Colonic mucosa (tissue), 4 donors: ENCODE measurements at regions not wholly inside any gene's neighbourhood (a gene's known extent, or its start where the extent isn't known, plus 50 kb on each side); places are given as distances from the start of the nearest gene placed in this dataset.

ENCODE experiments used
- DNase-seq: peaks from one replicate; pipeline ENCODE4 v3.0.0-alpha.2; 2020
- H3K27ac ChIP-seq: fragments of 200-600 bp; one replicate; pipeline ENCODE4 v1.8.0; 2021
- H3K27me3 ChIP-seq: fragments of 200-600 bp; one replicate; pipeline ENCODE4 v1.8.0; 2021
- H3K36me3 ChIP-seq: fragments of 200-600 bp; one replicate; pipeline ENCODE4 v1.8.0; 2021
- H3K4me1 ChIP-seq: fragments of 200-600 bp; one replicate; pipeline ENCODE4 v1.8.0; 2021; ENCODE audit warnings: mild to moderate bottlenecking
- H3K4me3 ChIP-seq: fragments of 200-600 bp; one replicate; pipeline ENCODE4 v1.8.0; 2021
- H3K9ac ChIP-seq, 2 donors: one replicate each; pipeline ENCODE4 v1.7.0; 2013; ENCODE audit warnings: control low read depth in 2 of 2, low read depth in 2 of 2, low read length in 2 of 2
- H3K9me3 ChIP-seq: fragments of 200-600 bp; one replicate; pipeline ENCODE4 v1.8.0; 2021
- CTCF ChIP-seq: fragments of 200-600 bp; IDR thresholded peaks from one replicate; pipeline ENCODE4 v1.8.0; 2022; ENCODE audit warnings: antibody characterized with exemption, mild to moderate bottlenecking
- intact Hi-C: fragments of 100-400 bp; cut with DNase I; formaldehyde crosslinking; loops from one replicate; pipeline ENCODE4 v1.14.1; 2022
- donor health status: healthy.
- donor health status: DM: no; HTN: no; CAD: no.
- donor health status: DM: no; HTN: no; CAD: no.

GRCh38 chr1:79190074-79190473 is 183.5 kb upstream of the ADGRL4 start:
- TF ChIP-seq CTCF = no peak
- intact Hi-C loops = no loop called here
- Histone ChIP-seq H3K4me1 (no peaks in the 10 kb centered on the region), H3K27ac (no peak overlapping the region), H3K36me3 (no peaks in the 10 kb centered on the region), H3K27me3 (no peaks in the 10 kb centered on the region), H3K4me3 (no peak overlapping the region), H3K9ac (no peak overlapping the region), H3K9me3 (no peaks in the 10 kb centered on the region)
- no peak for DNase-seq

- H3K9me3 ChIP-seq = no peaks in the 10 kb centered on the region
- no peak overlapping the region for H3K9ac ChIP-seq
- H3K4me3 ChIP-seq = no peak overlapping the region
- TF ChIP-seq CTCF = no peak
- no peak overlapping the region for H3K27ac ChIP-seq
- H3K36me3 ChIP-seq = no peaks in the 10 kb centered on the region
- intact Hi-C loops = no loop called here
- DNase-seq = no peak
- no peaks in the 10 kb centered on the region for H3K27me3 ChIP-seq
- no peaks in the 10 kb centered on the region for H3K4me1 ChIP-seq
Observed at GRCh38 chr1:79188337-79188736, 181.8 kb upstream of the ADGRL4 start.

GRCh38 chr1:79186260-79186659 is 179.7 kb upstream of the ADGRL4 start:
- no peak overlapping the region for H3K27ac ChIP-seq
- no peaks in the 10 kb centered on the region for H3K4me1 ChIP-seq
- no peak for DNase-seq
- H3K36me3 ChIP-seq = no peaks in the 10 kb centered on the region
- no peak overlapping the region for H3K9ac ChIP-seq
- no peak for TF ChIP-seq CTCF
- intact Hi-C loops = no loop called here
- no peaks in the 10 kb centered on the region for H3K27me3 ChIP-seq
- H3K9me3 ChIP-seq = no peaks in the 10 kb centered on the region
- no peak overlapping the region for H3K4me3 ChIP-seq

GRCh38 chr1:79177844-79178243 is 171.3 kb upstream of the ADGRL4 start:
- Histone ChIP-seq H3K27ac (no peak overlapping the region), H3K4me3 (no peak overlapping the region), H3K27me3 (no peaks in the 10 kb centered on the region), H3K9me3 (no peaks in the 10 kb centered on the region), H3K36me3 (no peaks in the 10 kb centered on the region), H3K4me1 (no peaks in the 10 kb centered on the region), H3K9ac (no peak overlapping the region)
- intact Hi-C loops = no loop called here
- no peak for DNase-seq
- TF ChIP-seq CTCF = no peak

GRCh38 chr1:79161077-79161476 is 154.5 kb upstream of the ADGRL4 start:
- H3K36me3 ChIP-seq = no peaks in the 10 kb centered on the region
- DNase-seq = no peak
- H3K9me3 ChIP-seq = no peaks in the 10 kb centered on the region
- H3K4me1 ChIP-seq = no peaks in the 10 kb centered on the region
- H3K27me3 ChIP-seq = no peaks in the 10 kb centered on the region
- no peak overlapping the region for H3K9ac ChIP-seq
- TF ChIP-seq CTCF = no peak
- no peak overlapping the region for H3K27ac ChIP-seq
- no peak overlapping the region for H3K4me3 ChIP-seq
- intact Hi-C loops = no loop called here

- H3K36me3 ChIP-seq = no peaks in the 10 kb centered on the region
- TF ChIP-seq CTCF = no peak
Observed at GRCh38 chr1:79155991-79156390, 149.5 kb upstream of the ADGRL4 start.

More at GRCh38 chr1:79155991-79156390, 149.5 kb upstream of the ADGRL4 start:
- H3K27ac ChIP-seq = no peak overlapping the region
- no peaks in the 10 kb centered on the region for H3K4me1 ChIP-seq
- no peaks in the 10 kb centered on the region for H3K27me3 ChIP-seq
- no peak for DNase-seq
- no peak overlapping the region for H3K4me3 ChIP-seq
- H3K9me3 ChIP-seq = no peaks in the 10 kb centered on the region
- intact Hi-C loops = no loop called here
- H3K9ac ChIP-seq = no peak overlapping the region
